Testis (tissue), 2 donors: ENCODE measurements at regions not wholly inside any gene's neighbourhood (a gene's known extent, or its start where the extent isn't known, plus 50 kb on each side); places are given as distances from the start of the nearest gene placed in this dataset.

Experiments
- CTCF ChIP-seq, 3 experiments: fragments of 450-650 bp in 2 of 3; fragments of 200-600 bp in 1 of 3; sonication (generic) in 1 of 3; IDR thresholded peaks; one replicate each; pipeline ENCODE4 v1.5.1; 2016 to 2019; ENCODE audit warnings: antibody characterized with exemption in 3 of 3, mild to moderate bottlenecking in 2 of 3, moderate library complexity in 1 of 3
- POLR2A ChIP-seq: fragments of 450-650 bp; IDR thresholded peaks from one replicate; pipeline ENCODE4 v1.6.1; 2017; ENCODE audit warnings: antibody characterized with exemption, mild to moderate bottlenecking, moderate library complexity

GRCh38 chr11:134638796-134639430 lies 226.9 kb upstream of the B3GAT1 start:
- TF ChIP-seq CTCF (IDR thresholded peaks at IDR 0.05) (no peak), POLR2A (no peak)
